C4-2B (cell line): ENCODE measurements at regions not wholly inside any gene's neighbourhood (a gene's known extent, or its start where the extent isn't known, plus 50 kb on each side); places are given as distances from the start of the nearest gene placed in this dataset.

ENCODE experiments used
- H3K27ac ChIP-seq: fragments of 450-650 bp; 2 replicates; pipeline ENCODE4 v1.5.1; 2017
- CTCF ChIP-seq: fragments of 450-650 bp; conservative IDR thresholded peaks from 2 replicates; pipeline ENCODE4 v1.5.1; 2017; ENCODE audit warnings: mild to moderate bottlenecking
- ZFX ChIP-seq: fragments of 450-650 bp; IDR thresholded peaks from 2 replicates; pipeline ENCODE4 v1.6.1; 2017

- no peak for TF ChIP-seq ZFX
- no peak for TF ChIP-seq CTCF
- H3K27ac ChIP-seq: no peak overlapping the region
These were observed 800.5 kb downstream of the CBLN2 start for GRCh38 chr18:71743634-71744033.

GRCh38 chr18:71729611-71730010, 814.5 kb downstream of the CBLN2 start:
- no peak overlapping the region for H3K27ac ChIP-seq
- no peak for TF ChIP-seq CTCF
- TF ChIP-seq ZFX: no peak

GRCh38 chr18:71727909-71728308, 816.2 kb downstream of the CBLN2 start:
- no peak overlapping the region for H3K27ac ChIP-seq
- TF ChIP-seq ZFX (no peak), CTCF (no peak)

GRCh38 chr18:71725256-71725655, 818.9 kb downstream of the CBLN2 start:
- TF ChIP-seq CTCF (no peak), ZFX (no peak)
- H3K27ac ChIP-seq: no peak overlapping the region

GRCh38 chr18:71707985-71708500, 836.1 kb downstream of the CBLN2 start:
- H3K27ac ChIP-seq: no peak overlapping the region
- TF ChIP-seq ZFX: no peak
- no peak for TF ChIP-seq CTCF

- no peak for TF ChIP-seq CTCF
- TF ChIP-seq ZFX: no peak
- H3K27ac ChIP-seq: no peak overlapping the region
These were observed 836.7 kb downstream of the CBLN2 start for GRCh38 chr18:71707400-71707799.

GRCh38 chr18:71689416-71690160, 854.6 kb downstream of the CBLN2 start:
- no peak for TF ChIP-seq CTCF
- no peak for TF ChIP-seq ZFX
- no peak overlapping the region for H3K27ac ChIP-seq
